ENCODE measurements at regions not wholly inside any gene's neighbourhood (a gene's known extent, or its start where the extent isn't known, plus 50 kb on each side); places are given as distances from the start of the nearest gene placed in this dataset.

DNA sequence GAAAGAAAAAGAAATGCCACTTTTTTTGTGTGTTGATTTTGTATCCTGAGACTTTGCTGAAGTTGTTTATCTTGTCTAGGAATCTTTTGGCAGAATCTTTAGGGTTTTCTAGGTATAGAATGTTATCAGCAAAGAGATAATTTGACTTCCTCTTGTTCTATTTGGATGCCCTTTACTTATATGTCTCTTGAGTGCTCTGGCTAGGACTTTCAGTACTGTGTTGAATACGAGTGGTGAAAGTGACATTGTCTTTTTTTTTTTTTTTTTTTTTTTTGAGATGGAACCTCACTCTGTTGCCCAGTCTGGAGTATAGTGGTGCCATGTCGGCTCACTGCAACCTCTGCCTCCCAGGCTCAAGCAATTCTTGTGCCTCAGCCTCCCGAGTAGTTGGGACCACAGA lies 64.7 kb upstream of the NPHP3 start:
- intact Hi-C loops (cut with micrococcal nuclease): no loop called here
- no peaks in the 10 kb centered on the region for H3K27me3 ChIP-seq (ENCODE audit: low read depth)
- TF ChIP-seq, protein P1, sequence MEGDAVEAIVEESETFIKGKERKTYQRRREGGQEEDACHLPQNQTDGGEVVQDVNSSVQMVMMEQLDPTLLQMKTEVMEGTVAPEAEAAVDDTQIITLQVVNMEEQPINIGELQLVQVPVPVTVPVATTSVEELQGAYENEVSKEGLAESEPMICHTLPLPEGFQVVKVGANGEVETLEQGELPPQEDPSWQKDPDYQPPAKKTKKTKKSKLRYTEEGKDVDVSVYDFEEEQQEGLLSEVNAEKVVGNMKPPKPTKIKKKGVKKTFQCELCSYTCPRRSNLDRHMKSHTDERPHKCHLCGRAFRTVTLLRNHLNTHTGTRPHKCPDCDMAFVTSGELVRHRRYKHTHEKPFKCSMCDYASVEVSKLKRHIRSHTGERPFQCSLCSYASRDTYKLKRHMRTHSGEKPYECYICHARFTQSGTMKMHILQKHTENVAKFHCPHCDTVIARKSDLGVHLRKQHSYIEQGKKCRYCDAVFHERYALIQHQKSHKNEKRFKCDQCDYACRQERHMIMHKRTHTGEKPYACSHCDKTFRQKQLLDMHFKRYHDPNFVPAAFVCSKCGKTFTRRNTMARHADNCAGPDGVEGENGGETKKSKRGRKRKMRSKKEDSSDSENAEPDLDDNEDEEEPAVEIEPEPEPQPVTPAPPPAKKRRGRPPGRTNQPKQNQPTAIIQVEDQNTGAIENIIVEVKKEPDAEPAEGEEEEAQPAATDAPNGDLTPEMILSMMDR (IDR thresholded peaks at IDR 0.05; ENCODE audit: borderline replicate concordance): no peak
- H3K9me3 ChIP-seq (replicated peaks): no peaks in the 10 kb centered on the region
- no peak for DNase-seq
- no peaks in the 10 kb centered on the region for H3K36me3 ChIP-seq
- peaks cover 34% of the 10 kb centered on the region for H3K4me1 ChIP-seq
- H3K27ac ChIP-seq (replicated peaks): peak overlapping the region; percentile 82
- no peak overlapping the region for H3K4me3 ChIP-seq

DNA sequence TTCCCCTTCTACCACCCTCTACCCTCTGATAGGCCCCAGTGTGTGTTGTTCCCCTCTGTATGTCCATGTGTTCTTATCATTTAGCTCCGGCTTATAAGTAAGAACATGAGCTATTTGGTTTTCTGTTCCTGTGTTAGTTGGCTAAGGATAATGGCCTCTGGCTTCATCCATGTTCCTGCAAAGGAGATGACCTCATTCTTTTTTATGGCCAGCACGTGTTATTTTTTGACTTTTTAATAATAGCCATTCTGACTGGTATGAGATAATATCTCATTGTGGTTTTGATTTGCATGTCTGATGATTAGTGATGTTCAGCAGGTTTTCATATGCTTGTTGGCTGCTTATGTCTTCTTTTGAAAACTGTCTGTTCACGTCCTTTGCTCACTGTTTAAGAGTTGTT lies 63.1 kb upstream of the NPHP3 start:
- intact Hi-C loops (cut with micrococcal nuclease): no loop called here
- Histone ChIP-seq H3K27me3 (ENCODE audit: low read depth) (no peaks in the 10 kb centered on the region), H3K4me1 (peaks cover 34% of the 10 kb centered on the region), H3K36me3 (no peaks in the 10 kb centered on the region), H3K27ac (replicated peaks) (peak overlapping the region; percentile 82), H3K4me3 (no peak overlapping the region), H3K9me3 (replicated peaks) (no peaks in the 10 kb centered on the region)
- TF ChIP-seq, protein P1 (IDR thresholded peaks at IDR 0.05; ENCODE audit: borderline replicate concordance): no peak
- DNase-seq: no peak

DNA sequence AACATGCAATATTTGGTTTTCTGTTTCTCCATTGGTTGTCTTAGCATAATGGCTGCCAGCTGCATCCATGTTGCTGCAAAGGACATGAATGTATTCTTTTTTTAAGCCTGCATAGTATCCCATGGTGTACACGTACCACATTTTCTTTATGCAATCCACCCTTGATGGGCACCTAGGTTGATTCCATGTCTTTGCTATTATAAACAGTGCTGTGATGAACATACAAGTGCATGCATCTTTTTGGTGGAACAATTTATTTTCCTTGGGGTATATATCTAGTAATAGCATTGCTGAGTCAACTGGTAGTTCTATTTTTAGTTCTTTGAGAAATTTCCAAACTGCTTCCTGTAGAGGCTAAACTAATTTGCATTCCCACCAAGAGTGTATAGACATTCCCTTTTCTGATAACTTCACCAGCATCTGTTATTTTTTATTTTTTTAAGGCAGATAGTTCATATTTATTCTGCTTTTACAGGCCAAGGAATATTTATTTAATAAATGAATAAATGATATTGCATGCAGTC lies 62.4 kb upstream of the NPHP3 start:
- DNase-seq: no peak
- TF ChIP-seq, protein P1 (IDR thresholded peaks at IDR 0.05; ENCODE audit: borderline replicate concordance): no peak
- Histone ChIP-seq H3K9me3 (replicated peaks) (no peaks in the 10 kb centered on the region), H3K27me3 (ENCODE audit: low read depth) (no peaks in the 10 kb centered on the region), H3K4me3 (no peak overlapping the region), H3K36me3 (no peaks in the 10 kb centered on the region), H3K27ac (replicated peaks) (peak overlapping the region; percentile 82), H3K4me1 (peaks cover 34% of the 10 kb centered on the region)
- intact Hi-C loops (cut with micrococcal nuclease): no loop called here

DNA sequence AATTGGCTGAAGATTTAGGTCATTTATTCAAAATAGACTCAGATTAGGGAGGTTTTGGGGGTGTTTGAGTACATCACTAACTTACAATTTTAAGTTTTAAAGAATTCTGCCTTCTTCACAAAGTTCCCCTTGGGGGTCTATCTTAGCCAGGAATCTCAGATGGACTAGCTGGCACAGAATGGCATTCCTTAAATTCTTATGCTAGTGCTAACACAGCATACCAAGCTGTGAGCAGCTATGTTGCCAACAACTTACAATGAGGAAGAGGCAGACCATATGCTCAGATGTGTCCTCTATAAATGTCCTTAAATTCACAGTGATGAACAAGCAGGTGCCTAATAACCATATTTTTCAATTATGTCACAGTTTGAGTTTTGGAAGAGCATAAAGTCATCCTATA lies 60.9 kb upstream of the NPHP3 start:
- DNase-seq: no peak
- intact Hi-C loops (cut with micrococcal nuclease): no loop called here
- Histone ChIP-seq H3K4me1 (peaks cover 22% of the 10 kb centered on the region), H3K9me3 (replicated peaks) (no peaks in the 10 kb centered on the region), H3K4me3 (no peak overlapping the region), H3K27me3 (ENCODE audit: low read depth) (no peaks in the 10 kb centered on the region), H3K36me3 (no peaks in the 10 kb centered on the region), H3K27ac (replicated peaks) (no peak overlapping the region)
- TF ChIP-seq, protein P1 (IDR thresholded peaks at IDR 0.05; ENCODE audit: borderline replicate concordance): no peak

DNA sequence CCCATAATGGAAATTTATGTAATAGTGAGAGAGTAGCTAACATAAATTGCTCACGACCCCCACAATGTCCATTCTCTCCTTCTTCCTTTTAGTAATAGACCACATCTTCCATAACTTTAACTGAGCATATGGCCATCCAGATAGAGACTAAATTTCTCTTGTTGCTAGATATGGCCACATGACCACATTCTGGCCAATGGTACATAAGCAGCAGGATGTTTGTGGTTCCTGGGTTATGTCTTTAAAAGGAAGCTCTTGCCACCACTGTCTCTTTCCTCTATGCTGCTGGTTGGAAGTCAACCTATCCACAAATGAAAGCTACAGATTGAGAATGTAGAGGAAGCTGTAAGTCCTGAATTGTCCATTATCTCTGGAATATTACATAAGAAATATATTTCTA lies 59.7 kb upstream of the NPHP3 start:
- DNase-seq: no peak
- Histone ChIP-seq H3K27me3 (ENCODE audit: low read depth) (no peaks in the 10 kb centered on the region), H3K9me3 (replicated peaks) (no peaks in the 10 kb centered on the region), H3K4me1 (peaks cover 10% of the 10 kb centered on the region), H3K4me3 (no peak overlapping the region), H3K36me3 (no peaks in the 10 kb centered on the region), H3K27ac (replicated peaks) (no peak overlapping the region)
- intact Hi-C loops (cut with micrococcal nuclease): no loop called here
- TF ChIP-seq, protein P1 (IDR thresholded peaks at IDR 0.05; ENCODE audit: borderline replicate concordance): no peak

Measured in left ventricle myocardium inferior (tissue), 1 donor.